ENCODE measurements at regions not wholly inside any gene's neighbourhood (a gene's known extent, or its start where the extent isn't known, plus 50 kb on each side); places are given as distances from the start of the nearest gene placed in this dataset.

GRCh38 chr13:30132623-30133553 is 174.5 kb downstream of the KATNAL1 start:
- CTCF ChIA-PET (ENCODE audit: low intra/inter-chr PET ratio): interaction anchor here (1.2 to 1.4 kb wide), 4 partner anchors 329 to 670 kb away, joined by 3 to 5 read pairs (median 4); no protein-coding TSS in a partner anchor
- H3K79me2 ChIP-seq (ENCODE audit: control insufficient read depth, insufficient read depth, low read length): no peaks in the 10 kb centered on the region
- POLR2A ChIA-PET: interaction anchor here (0.5 to 1.2 kb wide), 12 partner anchors 14 to 1416 kb away, joined by 3 to 5 read pairs (median 3); no protein-coding TSS in a partner anchor
- in situ Hi-C loops (cut with MboI) (loop anchor here (25.0 kb wide), 1 partner anchor 204 kb away; no protein-coding TSS in a partner anchor), intact Hi-C loops (cut with micrococcal nuclease) (loop anchor here (2.0 to 5.0 kb wide), 3 partner anchors 204 to 670 kb away; no protein-coding TSS in a partner anchor)
- H4K20me1 ChIP-seq (replicated peaks; ENCODE audit: control insufficient read depth, insufficient read depth, low read length): no peaks in the 10 kb centered on the region
- no peaks in the 10 kb centered on the region for H3K9me1 ChIP-seq (ENCODE audit: control insufficient read depth, insufficient read depth, low read length)
- H2AFZ ChIP-seq (ENCODE audit: low read depth, low read length): peak overlapping the region; percentile 74
- DNase-seq (ENCODE audit: extremely low read depth in 1 of 4, low spot score in 3 of 4): peak; percentile 78 to 88 (median 80)
- no peaks in the 10 kb centered on the region for H3K36me3 ChIP-seq (ENCODE audit: control insufficient read depth, insufficient read depth, low read length)
- 16% methylated on average over 18 of the region's 39 CpGs for WGBS (ENCODE audit: insufficient coverage, low coverage, missing lambda C conversion rate)
- H3K4me2 ChIP-seq (ENCODE audit: insufficient read depth, low read length): peak overlapping the region; percentile 59
- no peak overlapping the region for H3K4me3 ChIP-seq
- peak; percentile 99 for ATAC-seq
- H3K9ac ChIP-seq (ENCODE audit: insufficient read depth in 1 of 2, low read depth in 2 of 2, low read length in 2 of 2): peak overlapping the region in 1 of 2 experiments; percentile 26; a peak in 1 of 4 replicates
- peak; percentile 86 for FAIRE-seq
- BruUV-seq (replicated peaks): no TSS peak
- peaks cover 3 to 27% of the 10 kb centered on the region in 2 experiments; a peak in 2 of 5 replicates for H3K27me3 ChIP-seq (ENCODE audit: control insufficient read depth in 2 of 2, insufficient read depth in 2 of 2, low read length in 2 of 2)
- H3K9me3 ChIP-seq (replicated peaks; ENCODE audit: control insufficient read depth, insufficient read depth, low read depth, low read length): no peaks in the 10 kb centered on the region
- no peak overlapping the region for H3K27ac ChIP-seq (ENCODE audit: extremely low read depth, low read depth, low read length)
- peaks cover 0 to 12% of the 10 kb centered on the region in 2 experiments; a peak in 3 of 5 replicates for H3K4me1 ChIP-seq (replicated peaks in 1 of 2; ENCODE audit: control insufficient read depth in 2 of 2, insufficient read depth in 2 of 2, low read length in 2 of 2)
- TF ChIP-seq PCBP1 (IDR thresholded peaks at IDR 0.05; ENCODE audit: low read depth, low read length, poor library complexity, severe bottlenecking): no peak
- TF ChIP-seq, protein P1, sequence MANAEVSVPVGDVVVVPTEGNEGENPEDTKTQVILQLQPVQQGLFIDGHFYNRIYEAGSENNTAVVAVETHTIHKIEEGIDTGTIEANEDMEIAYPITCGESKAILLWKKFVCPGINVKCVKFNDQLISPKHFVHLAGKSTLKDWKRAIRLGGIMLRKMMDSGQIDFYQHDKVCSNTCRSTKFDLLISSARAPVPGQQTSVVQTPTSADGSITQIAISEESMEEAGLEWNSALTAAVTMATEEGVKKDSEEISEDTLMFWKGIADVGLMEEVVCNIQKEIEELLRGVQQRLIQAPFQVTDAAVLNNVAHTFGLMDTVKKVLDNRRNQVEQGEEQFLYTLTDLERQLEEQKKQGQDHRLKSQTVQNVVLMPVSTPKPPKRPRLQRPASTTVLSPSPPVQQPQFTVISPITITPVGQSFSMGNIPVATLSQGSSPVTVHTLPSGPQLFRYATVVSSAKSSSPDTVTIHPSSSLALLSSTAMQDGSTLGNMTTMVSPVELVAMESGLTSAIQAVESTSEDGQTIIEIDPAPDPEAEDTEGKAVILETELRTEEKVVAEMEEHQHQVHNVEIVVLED (CRISPR knock-in tag; IDR thresholded peaks at IDR 0.05): no peak
- TF ChIP-seq MLX (CRISPR knock-in tag; conservative IDR thresholded peaks at IDR 0.05): no peak
- no peak for TF ChIP-seq TAF15 (IDR thresholded peaks at IDR 0.05; ENCODE audit: low read depth, low read length)
- TF ChIP-seq, protein P2, sequence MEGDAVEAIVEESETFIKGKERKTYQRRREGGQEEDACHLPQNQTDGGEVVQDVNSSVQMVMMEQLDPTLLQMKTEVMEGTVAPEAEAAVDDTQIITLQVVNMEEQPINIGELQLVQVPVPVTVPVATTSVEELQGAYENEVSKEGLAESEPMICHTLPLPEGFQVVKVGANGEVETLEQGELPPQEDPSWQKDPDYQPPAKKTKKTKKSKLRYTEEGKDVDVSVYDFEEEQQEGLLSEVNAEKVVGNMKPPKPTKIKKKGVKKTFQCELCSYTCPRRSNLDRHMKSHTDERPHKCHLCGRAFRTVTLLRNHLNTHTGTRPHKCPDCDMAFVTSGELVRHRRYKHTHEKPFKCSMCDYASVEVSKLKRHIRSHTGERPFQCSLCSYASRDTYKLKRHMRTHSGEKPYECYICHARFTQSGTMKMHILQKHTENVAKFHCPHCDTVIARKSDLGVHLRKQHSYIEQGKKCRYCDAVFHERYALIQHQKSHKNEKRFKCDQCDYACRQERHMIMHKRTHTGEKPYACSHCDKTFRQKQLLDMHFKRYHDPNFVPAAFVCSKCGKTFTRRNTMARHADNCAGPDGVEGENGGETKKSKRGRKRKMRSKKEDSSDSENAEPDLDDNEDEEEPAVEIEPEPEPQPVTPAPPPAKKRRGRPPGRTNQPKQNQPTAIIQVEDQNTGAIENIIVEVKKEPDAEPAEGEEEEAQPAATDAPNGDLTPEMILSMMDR (IDR thresholded peaks at IDR 0.05 in 2 of 3, conservative IDR thresholded peaks at IDR 0.05 in 1 of 3; ENCODE audit: insufficient read depth in 2 of 3, low read depth in 1 of 3, low read length in 3 of 3): peak; percentile 81 to 83 (median 81)
- no peak for TF ChIP-seq MLLT1 (IDR thresholded peaks at IDR 0.05)
- no peak for TF ChIP-seq ZNF785 (CRISPR knock-in tag; IDR thresholded peaks at IDR 0.05)
- TF ChIP-seq TAF9B (IDR thresholded peaks at IDR 0.05; ENCODE audit: partially characterized antibody): no peak
- no peak for TF ChIP-seq VEZF1 (CRISPR knock-in tag; IDR thresholded peaks at IDR 0.05)
- no peak for TF ChIP-seq HDAC6 (IDR thresholded peaks at IDR 0.05; ENCODE audit: low read depth, low read length)
- 0 out of 2 replicates have a peak, but pooled peaks have one; percentile 26 for TF ChIP-seq ARID2 (IDR thresholded peaks at IDR 0.05)
- TF ChIP-seq XRCC5 (IDR thresholded peaks at IDR 0.05; ENCODE audit: low read depth, low read length): peak; percentile 54; the same call in 1 of the 2 replicates
